HL-60 (cell line): ENCODE measurements at regions not wholly inside any gene's neighbourhood (a gene's known extent, or its start where the extent isn't known, plus 50 kb on each side); places are given as distances from the start of the nearest gene placed in this dataset.

Experiments used
- DNase-seq, 2 experiments: peaks; one replicate each; pipeline ENCODE4 v3.0.0-alpha.2; 2010 to 2020; ENCODE audit warnings: low read depth in 1 of 2, low spot score in 1 of 2
- H3K27ac ChIP-seq: fragments of 250-450 bp; sonication (Bioruptor Pico); replicated peaks from 2 replicates; pipeline ENCODE4 v1.5.1; 2020; ENCODE audit warnings: mild to moderate bottlenecking, moderate library complexity
- H3K27me3 ChIP-seq: fragments of 250-450 bp; sonication (Bioruptor Pico); 2 replicates; pipeline ENCODE4 v1.5.1; 2021; ENCODE audit warnings: mild to moderate bottlenecking, moderate library complexity; ENCODE audit not compliant: insufficient read depth, poor library complexity, severe bottlenecking
- H3K4me3 ChIP-seq: replicated peaks from 2 replicates; pipeline ENCODE4 v1.5.1; 2011; ENCODE audit warnings: mild to moderate bottlenecking, control low read depth, low read length; ENCODE audit not compliant: insufficient read depth
- CTCF ChIP-seq: IDR thresholded peaks from one replicate; pipeline ENCODE4 v1.5.1; 2011; ENCODE audit warnings: low read length, control low read depth, inconsistent platforms; ENCODE audit not compliant: insufficient read depth
- GABPA ChIP-seq: IDR thresholded peaks from 2 replicates; pipeline ENCODE4 v1.6.1; 2012; ENCODE audit warnings: low read depth
- POLR2AphosphoS5 ChIP-seq: IDR thresholded peaks from 2 replicates; pipeline ENCODE4 v1.6.1; 2012; ENCODE audit warnings: low read depth
- REST ChIP-seq: IDR thresholded peaks from 2 replicates; pipeline ENCODE4 v1.6.1; 2012; ENCODE audit warnings: low read depth; ENCODE audit not compliant: insufficient replicate concordance
- SPI1 ChIP-seq: IDR thresholded peaks from 2 replicates; pipeline ENCODE4 v1.6.1; 2012; ENCODE audit warnings: low read depth, mild to moderate bottlenecking, borderline replicate concordance

- H3K27me3 ChIP-seq = no peaks in the 10 kb centered on the region
- H3K27ac ChIP-seq = peak overlapping the region; percentile 88; the same call in 1 of the 2 replicates
- H3K4me3 ChIP-seq = no peak overlapping the region
- TF ChIP-seq CTCF = no peak
- TF ChIP-seq SPI1 = no peak
- TF ChIP-seq GABPA = no peak
- no peak for TF ChIP-seq REST
- no peak for TF ChIP-seq POLR2AphosphoS5
- DNase-seq = no peak
These were observed 68.8 kb downstream of the HHEX start for GRCh38 chr10:92758594-92758993.

GRCh38 chr10:92760609-92761008 lies 70.9 kb downstream of the HHEX start:
- H3K27ac ChIP-seq = peak overlapping the region; percentile 8; the same call in 1 of the 2 replicates
- peak in 1 of 2 experiments; percentile 5 for DNase-seq
- H3K4me3 ChIP-seq = no peak overlapping the region
- TF ChIP-seq SPI1 (no peak), POLR2AphosphoS5 (no peak), GABPA (no peak), CTCF (no peak), REST (no peak)
- H3K27me3 ChIP-seq = no peaks in the 10 kb centered on the region

GRCh38 chr10:92761571-92761970 lies 71.8 kb downstream of the HHEX start:
- Histone ChIP-seq H3K4me3 (no peak overlapping the region), H3K27me3 (no peaks in the 10 kb centered on the region), H3K27ac (no peak overlapping the region)
- no peak for DNase-seq
- no peak for TF ChIP-seq CTCF
- TF ChIP-seq GABPA = no peak
- TF ChIP-seq REST = no peak
- no peak for TF ChIP-seq SPI1
- TF ChIP-seq POLR2AphosphoS5 = no peak
